ENCODE measurements at regions not wholly inside any gene's neighbourhood (a gene's known extent, or its start where the extent isn't known, plus 50 kb on each side); places are given as distances from the start of the nearest gene placed in this dataset.
A peak's percentile ranks its signal among the peaks of the same experiment; 100 is the strongest.

DNA sequence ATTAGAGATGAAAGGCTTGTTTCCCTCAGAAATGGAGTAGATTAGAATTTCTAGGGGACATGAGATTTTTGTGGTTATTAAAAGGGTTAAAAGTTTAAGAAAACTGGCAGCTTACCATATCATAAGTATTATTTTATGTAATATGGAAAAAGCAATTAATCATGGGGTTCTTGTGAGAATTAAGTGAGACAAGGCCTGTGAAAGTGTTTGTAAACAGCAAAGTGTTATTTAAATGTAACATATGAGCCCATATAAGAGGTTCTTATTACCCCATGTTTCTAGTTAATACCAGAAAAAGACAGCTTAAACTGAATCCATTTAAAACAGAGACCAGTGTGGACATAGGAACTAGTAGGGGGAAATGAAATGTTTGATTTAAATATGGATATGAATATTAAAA is 241.1 kb upstream of the PIK3R1 start:
- Histone ChIP-seq H3K27ac (ENCODE audit: low read depth, low read length) (no peak overlapping the region), H3K36me3 (ENCODE audit: insufficient read depth, low read length) (no peaks in the 10 kb centered on the region), H3K4me1 (ENCODE audit: insufficient read depth, low read length) (peaks cover 21% of the 10 kb centered on the region)

DNA sequence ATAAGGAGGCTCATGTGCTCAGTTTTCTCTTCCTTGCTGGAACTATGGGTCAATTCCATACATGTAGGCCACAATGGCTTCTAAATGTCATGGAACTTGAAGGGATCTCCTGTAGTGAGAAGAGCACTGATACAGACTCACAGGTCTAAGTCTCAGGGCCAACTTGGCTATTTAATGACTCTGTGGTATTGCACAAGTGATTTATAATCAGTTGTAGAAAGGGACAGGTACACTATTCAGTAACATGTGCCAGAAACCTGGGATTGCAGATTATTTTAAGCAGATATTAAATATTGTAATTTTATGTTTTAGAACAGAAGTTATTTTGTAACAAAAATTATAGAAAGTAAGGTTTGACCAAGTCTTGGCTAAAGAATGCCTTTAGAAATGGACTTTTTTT is 241.5 kb upstream of the PIK3R1 start:
- peaks cover 21% of the 10 kb centered on the region for H3K4me1 ChIP-seq (ENCODE audit: insufficient read depth, low read length)
- no peak overlapping the region for H3K27ac ChIP-seq (ENCODE audit: low read depth, low read length)
- no peaks in the 10 kb centered on the region for H3K27me3 ChIP-seq (ENCODE audit: control insufficient read depth in 1 of 2, insufficient read depth in 2 of 2, low read length in 2 of 2)
- H3K9me3 ChIP-seq (ENCODE audit: low read length), result no peaks in the 10 kb centered on the region
- H3K4me3 ChIP-seq (ENCODE audit: low read depth in 1 of 2, low read length in 2 of 2), result no peak overlapping the region
- H3K36me3 ChIP-seq (ENCODE audit: insufficient read depth, low read length), result no peaks in the 10 kb centered on the region
- H3K9ac ChIP-seq (ENCODE audit: low read length), result no peak overlapping the region

More for the DNA sequence above, 241.1 kb upstream of the PIK3R1 start:
- Histone ChIP-seq H3K9ac (ENCODE audit: low read length) (no peak overlapping the region), H3K27me3 (ENCODE audit: control insufficient read depth in 1 of 2, insufficient read depth in 2 of 2, low read length in 2 of 2) (no peaks in the 10 kb centered on the region), H3K9me3 (ENCODE audit: low read length) (no peaks in the 10 kb centered on the region), H3K4me3 (ENCODE audit: low read depth in 1 of 2, low read length in 2 of 2) (no peak overlapping the region)

DNA sequence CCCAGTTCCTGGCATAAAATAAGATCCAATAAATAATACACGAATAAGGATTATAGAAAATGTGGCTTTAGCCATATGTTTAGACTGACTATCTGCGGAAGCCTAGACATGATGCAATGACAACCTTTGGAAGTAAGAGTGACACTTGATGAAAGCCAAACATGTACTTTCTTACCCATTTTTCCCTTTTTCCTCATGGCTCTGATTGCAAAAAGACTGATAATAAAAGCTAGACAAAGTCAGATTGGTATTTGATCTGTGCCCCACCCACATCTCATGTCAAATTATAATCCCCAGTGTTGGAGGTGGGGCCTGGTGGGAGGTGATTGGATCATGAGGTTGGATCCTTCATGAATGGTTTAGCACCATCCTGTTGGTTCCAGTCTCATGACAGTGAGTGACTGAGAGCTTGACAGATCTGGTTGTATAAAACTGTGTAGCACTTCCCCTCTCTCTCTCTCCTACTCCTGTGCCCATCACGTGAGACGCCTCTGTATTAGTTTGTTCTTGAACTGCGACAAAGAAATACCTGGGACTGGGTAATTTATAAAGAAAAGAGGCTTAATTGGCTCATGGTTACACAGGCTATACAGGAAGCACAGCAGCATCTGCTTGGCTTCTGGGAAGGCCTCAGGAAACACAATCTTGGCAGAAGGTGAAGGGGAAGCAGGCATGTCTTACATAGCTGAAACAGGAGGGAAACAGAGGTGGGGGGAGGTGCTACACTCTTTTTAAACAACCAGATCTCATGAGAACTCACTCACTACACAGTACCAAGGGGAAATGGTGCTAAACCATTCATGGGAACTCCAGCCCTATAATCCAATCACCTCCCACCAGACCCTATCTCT is 243.4 kb upstream of the PIK3R1 start:
- Histone ChIP-seq H3K27me3 (ENCODE audit: control insufficient read depth in 1 of 2, insufficient read depth in 2 of 2, low read length in 2 of 2) (no peaks in the 10 kb centered on the region), H3K4me1 (ENCODE audit: insufficient read depth, low read length) (peaks cover 21% of the 10 kb centered on the region), H3K27ac (ENCODE audit: low read depth, low read length) (peak overlapping the region; percentile 31), H3K4me3 (ENCODE audit: low read depth in 1 of 2, low read length in 2 of 2) (no peak overlapping the region), H3K9me3 (ENCODE audit: low read length) (no peaks in the 10 kb centered on the region), H3K36me3 (ENCODE audit: insufficient read depth, low read length) (no peaks in the 10 kb centered on the region), H3K9ac (ENCODE audit: low read length) (no peak overlapping the region)

DNA sequence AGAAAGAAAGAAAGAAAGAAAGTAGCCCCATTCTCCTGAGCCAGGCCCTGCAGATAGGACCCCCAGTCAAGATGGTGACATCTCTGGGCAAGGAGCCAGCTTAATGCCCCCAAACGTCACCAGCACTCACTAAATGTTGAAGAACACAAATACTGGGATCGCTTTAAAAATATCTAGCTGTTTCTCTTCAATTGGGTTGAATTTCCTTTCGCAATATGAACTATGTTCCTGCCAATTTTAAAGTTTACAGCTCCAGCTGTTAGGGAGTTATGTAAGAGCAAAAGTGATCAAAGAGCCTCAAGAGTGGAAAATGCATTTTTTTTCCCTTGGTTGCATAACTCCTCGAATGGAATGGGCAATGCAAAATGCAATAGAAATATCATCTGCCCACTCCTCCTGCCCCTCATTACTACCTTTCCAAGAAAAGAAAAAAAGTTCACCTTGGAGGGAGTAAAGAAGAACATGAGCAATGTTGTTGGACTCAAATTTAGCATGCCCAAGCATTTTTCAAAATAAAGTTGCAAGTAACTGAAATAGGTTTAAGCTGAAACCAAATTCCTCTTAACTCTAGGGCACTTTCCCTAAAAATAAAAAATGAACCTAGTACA is 244.2 kb upstream of the PIK3R1 start:
- Histone ChIP-seq H3K27me3 (ENCODE audit: control insufficient read depth in 1 of 2, insufficient read depth in 2 of 2, low read length in 2 of 2) (no peaks in the 10 kb centered on the region), H3K4me3 (ENCODE audit: low read depth in 1 of 2, low read length in 2 of 2) (no peak overlapping the region), H3K9me3 (ENCODE audit: low read length) (no peaks in the 10 kb centered on the region), H3K4me1 (ENCODE audit: insufficient read depth, low read length) (peaks cover 21% of the 10 kb centered on the region), H3K27ac (ENCODE audit: low read depth, low read length) (peak overlapping the region; percentile 31), H3K9ac (ENCODE audit: low read length) (no peak overlapping the region), H3K36me3 (ENCODE audit: insufficient read depth, low read length) (no peaks in the 10 kb centered on the region)

- H3K4me3 ChIP-seq (ENCODE audit: low read depth in 1 of 2, low read length in 2 of 2), result no peak overlapping the region
- peaks cover 21% of the 10 kb centered on the region for H3K4me1 ChIP-seq (ENCODE audit: insufficient read depth, low read length)
- H3K9ac ChIP-seq (ENCODE audit: low read length), result no peak overlapping the region
- no peaks in the 10 kb centered on the region for H3K27me3 ChIP-seq (ENCODE audit: control insufficient read depth in 1 of 2, insufficient read depth in 2 of 2, low read length in 2 of 2)
- H3K9me3 ChIP-seq (ENCODE audit: low read length), result no peaks in the 10 kb centered on the region
- H3K27ac ChIP-seq (ENCODE audit: low read depth, low read length), result no peak overlapping the region
- no peaks in the 10 kb centered on the region for H3K36me3 ChIP-seq (ENCODE audit: insufficient read depth, low read length)
Observed at GRCh38 chr5:67969631-67970030, 245.9 kb upstream of the PIK3R1 start.

DNA sequence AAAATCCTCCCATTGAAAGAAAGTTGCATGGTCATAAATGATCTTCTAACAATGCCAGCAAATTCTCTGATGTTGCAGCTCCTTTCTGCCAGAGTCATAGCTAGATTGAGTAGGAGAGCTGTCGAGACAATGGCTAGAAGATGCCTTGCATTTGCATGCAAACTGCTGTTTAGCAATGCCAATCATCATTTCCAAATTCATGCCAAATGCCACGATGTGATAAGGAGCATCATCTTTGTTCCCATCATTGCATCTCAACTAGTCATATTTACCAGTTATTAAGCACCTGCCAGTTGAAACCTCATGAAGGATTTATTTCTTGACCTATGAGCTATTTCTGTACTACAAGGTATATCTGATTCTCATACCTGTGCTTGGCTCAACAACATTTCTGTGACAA is 246.4 kb upstream of the PIK3R1 start:
- no peaks in the 10 kb centered on the region for H3K27me3 ChIP-seq (ENCODE audit: control insufficient read depth in 1 of 2, insufficient read depth in 2 of 2, low read length in 2 of 2)

GRCh38 chr5:67966712-67967111 is 248.8 kb upstream of the PIK3R1 start:
- peaks cover 8% of the 10 kb centered on the region for H3K4me1 ChIP-seq (ENCODE audit: insufficient read depth, low read length)
- H3K9ac ChIP-seq (ENCODE audit: low read length), result no peak overlapping the region
- H3K27me3 ChIP-seq (ENCODE audit: control insufficient read depth in 1 of 2, insufficient read depth in 2 of 2, low read length in 2 of 2), result no peaks in the 10 kb centered on the region

More for the DNA sequence above, 246.4 kb upstream of the PIK3R1 start:
- Histone ChIP-seq H3K36me3 (ENCODE audit: insufficient read depth, low read length) (no peaks in the 10 kb centered on the region), H3K9me3 (ENCODE audit: low read length) (no peaks in the 10 kb centered on the region), H3K9ac (ENCODE audit: low read length) (no peak overlapping the region), H3K4me1 (ENCODE audit: insufficient read depth, low read length) (peaks cover 21% of the 10 kb centered on the region), H3K4me3 (ENCODE audit: low read depth in 1 of 2, low read length in 2 of 2) (no peak overlapping the region), H3K27ac (ENCODE audit: low read depth, low read length) (no peak overlapping the region)

DNA sequence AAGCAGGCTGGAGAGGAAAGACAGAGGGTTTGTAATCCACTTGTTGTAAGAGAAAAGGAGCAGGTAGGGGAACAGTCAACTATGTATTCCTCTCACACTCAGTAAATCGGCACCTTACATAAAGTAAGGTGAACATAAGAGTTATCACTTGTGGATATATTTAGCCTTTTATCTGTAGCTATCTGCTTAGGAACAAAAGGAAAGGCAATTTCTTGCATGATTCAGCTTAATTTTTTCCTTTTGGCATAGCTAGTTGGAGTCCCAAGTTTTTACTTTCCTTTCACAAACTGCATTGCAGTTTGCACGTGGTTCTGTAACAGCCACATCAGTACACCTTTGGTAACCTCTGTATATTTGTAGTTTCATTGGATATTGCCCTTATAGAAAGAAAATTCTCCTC is 250.9 kb upstream of the PIK3R1 start:
- no peak overlapping the region for H3K27ac ChIP-seq (ENCODE audit: low read depth, low read length)

More at GRCh38 chr5:67966712-67967111, 248.8 kb upstream of the PIK3R1 start:
- Histone ChIP-seq H3K27ac (ENCODE audit: low read depth, low read length) (no peak overlapping the region), H3K36me3 (ENCODE audit: insufficient read depth, low read length) (no peaks in the 10 kb centered on the region), H3K4me3 (ENCODE audit: low read depth in 1 of 2, low read length in 2 of 2) (no peak overlapping the region), H3K9me3 (ENCODE audit: low read length) (no peaks in the 10 kb centered on the region)

GRCh38 chr5:67963789-67964519 is 251.6 kb upstream of the PIK3R1 start:
- Histone ChIP-seq H3K9me3 (ENCODE audit: low read length) (no peaks in the 10 kb centered on the region), H3K27ac (ENCODE audit: low read depth, low read length) (no peak overlapping the region), H3K9ac (ENCODE audit: low read length) (no peak overlapping the region), H3K36me3 (ENCODE audit: insufficient read depth, low read length) (no peaks in the 10 kb centered on the region), H3K27me3 (ENCODE audit: control insufficient read depth in 1 of 2, insufficient read depth in 2 of 2, low read length in 2 of 2) (no peaks in the 10 kb centered on the region), H3K4me1 (ENCODE audit: insufficient read depth, low read length) (peaks cover 7% of the 10 kb centered on the region), H3K4me3 (ENCODE audit: low read depth in 1 of 2, low read length in 2 of 2) (no peak overlapping the region)

More for the DNA sequence above, 250.9 kb upstream of the PIK3R1 start:
- H3K4me1 ChIP-seq (ENCODE audit: insufficient read depth, low read length), result peaks cover 7% of the 10 kb centered on the region
- H3K4me3 ChIP-seq (ENCODE audit: low read depth in 1 of 2, low read length in 2 of 2), result no peak overlapping the region
- H3K36me3 ChIP-seq (ENCODE audit: insufficient read depth, low read length), result no peaks in the 10 kb centered on the region
- H3K9ac ChIP-seq (ENCODE audit: low read length), result no peak overlapping the region
- no peaks in the 10 kb centered on the region for H3K27me3 ChIP-seq (ENCODE audit: control insufficient read depth in 1 of 2, insufficient read depth in 2 of 2, low read length in 2 of 2)
- H3K9me3 ChIP-seq (ENCODE audit: low read length), result no peaks in the 10 kb centered on the region

- Histone ChIP-seq H3K4me3 (ENCODE audit: low read depth in 1 of 2, low read length in 2 of 2) (no peak overlapping the region), H3K9ac (ENCODE audit: low read length) (no peak overlapping the region), H3K4me1 (ENCODE audit: insufficient read depth, low read length) (peaks cover 7% of the 10 kb centered on the region), H3K9me3 (ENCODE audit: low read length) (no peaks in the 10 kb centered on the region), H3K27me3 (ENCODE audit: control insufficient read depth in 1 of 2, insufficient read depth in 2 of 2, low read length in 2 of 2) (no peaks in the 10 kb centered on the region), H3K36me3 (ENCODE audit: insufficient read depth, low read length) (no peaks in the 10 kb centered on the region), H3K27ac (ENCODE audit: low read depth, low read length) (no peak overlapping the region)
Observed at GRCh38 chr5:67960939-67961338, 254.6 kb upstream of the PIK3R1 start.

GRCh38 chr5:67957374-67957773 is 258.2 kb upstream of the PIK3R1 start:
- no peaks in the 10 kb centered on the region for H3K36me3 ChIP-seq (ENCODE audit: insufficient read depth, low read length)
- H3K27me3 ChIP-seq (ENCODE audit: control insufficient read depth in 1 of 2, insufficient read depth in 2 of 2, low read length in 2 of 2), result no peaks in the 10 kb centered on the region
- H3K9me3 ChIP-seq (ENCODE audit: low read length), result no peaks in the 10 kb centered on the region
- no peak overlapping the region for H3K27ac ChIP-seq (ENCODE audit: low read depth, low read length)
- H3K4me1 ChIP-seq (ENCODE audit: insufficient read depth, low read length), result peaks cover 7% of the 10 kb centered on the region
- H3K4me3 ChIP-seq (ENCODE audit: low read depth in 1 of 2, low read length in 2 of 2), result no peak overlapping the region
- no peak overlapping the region for H3K9ac ChIP-seq (ENCODE audit: low read length)

All from muscle layer of colon (tissue), 2 donors.